ENCODE measurements at regions not wholly inside any gene's neighbourhood (a gene's known extent, or its start where the extent isn't known, plus 50 kb on each side); places are given as distances from the start of the nearest gene placed in this dataset.

DNA sequence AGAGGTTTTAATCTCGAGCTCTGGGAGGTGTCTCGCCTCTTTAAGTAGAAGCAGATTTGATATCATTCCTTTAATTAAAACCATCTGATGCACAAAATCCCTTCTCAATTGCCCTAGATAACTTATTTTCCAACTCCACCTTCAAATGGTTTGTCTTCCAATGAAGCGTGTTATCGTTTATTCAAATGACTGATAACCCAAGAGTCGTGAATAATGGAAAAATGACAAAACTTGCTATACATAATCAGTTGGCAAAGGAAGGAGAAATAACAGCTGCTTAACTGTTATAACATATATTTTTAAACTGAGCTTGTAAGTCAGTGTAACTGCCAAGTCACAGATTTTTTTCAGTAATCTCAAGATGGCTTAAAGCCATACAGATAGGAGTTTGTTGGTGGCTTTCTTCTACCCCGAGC, 144.6 kb downstream of the QPCT start:
- H3K4me3 ChIP-seq (ENCODE audit: low read depth, low read length), result no peak overlapping the region
- TF ChIP-seq, protein P1, sequence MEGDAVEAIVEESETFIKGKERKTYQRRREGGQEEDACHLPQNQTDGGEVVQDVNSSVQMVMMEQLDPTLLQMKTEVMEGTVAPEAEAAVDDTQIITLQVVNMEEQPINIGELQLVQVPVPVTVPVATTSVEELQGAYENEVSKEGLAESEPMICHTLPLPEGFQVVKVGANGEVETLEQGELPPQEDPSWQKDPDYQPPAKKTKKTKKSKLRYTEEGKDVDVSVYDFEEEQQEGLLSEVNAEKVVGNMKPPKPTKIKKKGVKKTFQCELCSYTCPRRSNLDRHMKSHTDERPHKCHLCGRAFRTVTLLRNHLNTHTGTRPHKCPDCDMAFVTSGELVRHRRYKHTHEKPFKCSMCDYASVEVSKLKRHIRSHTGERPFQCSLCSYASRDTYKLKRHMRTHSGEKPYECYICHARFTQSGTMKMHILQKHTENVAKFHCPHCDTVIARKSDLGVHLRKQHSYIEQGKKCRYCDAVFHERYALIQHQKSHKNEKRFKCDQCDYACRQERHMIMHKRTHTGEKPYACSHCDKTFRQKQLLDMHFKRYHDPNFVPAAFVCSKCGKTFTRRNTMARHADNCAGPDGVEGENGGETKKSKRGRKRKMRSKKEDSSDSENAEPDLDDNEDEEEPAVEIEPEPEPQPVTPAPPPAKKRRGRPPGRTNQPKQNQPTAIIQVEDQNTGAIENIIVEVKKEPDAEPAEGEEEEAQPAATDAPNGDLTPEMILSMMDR (IDR thresholded peaks at IDR 0.05; ENCODE audit: insufficient read depth, low read length), result no peak
- DNase-seq (ENCODE audit: low read depth), result peak; percentile 85

DNA sequence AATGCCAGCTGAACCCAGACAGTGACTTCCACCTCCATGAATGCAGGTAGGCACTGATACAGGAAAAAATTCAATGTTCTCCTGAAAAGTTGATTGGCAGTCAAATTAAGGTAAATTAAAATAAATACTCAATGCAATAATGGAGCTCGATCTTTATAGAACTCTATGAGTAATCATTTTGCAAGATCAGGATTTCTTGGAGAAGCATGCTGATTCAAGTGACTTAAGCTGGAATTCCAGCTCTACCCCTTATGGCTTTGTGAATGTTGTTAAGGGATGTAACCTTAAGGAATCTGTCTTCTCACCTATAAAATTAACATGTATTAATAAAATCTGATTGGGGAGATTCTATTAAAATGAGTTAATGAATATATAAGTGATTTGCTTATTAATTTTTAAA, 145.1 kb downstream of the QPCT start:
- TF ChIP-seq, protein P1 (IDR thresholded peaks at IDR 0.05; ENCODE audit: insufficient read depth, low read length), result no peak
- peak; percentile 45 for DNase-seq (ENCODE audit: low read depth)

DNA sequence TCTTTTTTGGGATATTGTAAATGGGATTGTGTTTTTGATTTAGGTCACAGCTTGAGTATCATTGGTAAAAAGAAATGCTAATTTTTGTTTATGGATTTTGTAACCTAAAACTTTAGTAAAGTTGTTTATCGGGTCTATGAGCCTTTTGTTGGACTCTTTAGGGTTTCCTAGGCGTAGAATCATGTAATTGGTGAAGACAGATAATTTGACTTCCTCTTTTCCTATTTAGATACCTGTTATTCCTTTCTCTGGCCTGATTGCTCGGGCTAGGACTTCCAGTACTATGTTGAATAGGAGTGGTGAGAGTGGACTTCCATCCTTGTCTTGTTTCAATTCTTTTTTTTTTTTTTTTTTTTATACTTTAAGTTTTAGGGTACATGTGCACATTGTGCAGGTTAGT, 149.0 kb downstream of the QPCT start:
- no peak for DNase-seq (ENCODE audit: low read depth)
- TF ChIP-seq, protein P1 (IDR thresholded peaks at IDR 0.05; ENCODE audit: insufficient read depth, low read length), result no peak
- H3K4me3 ChIP-seq (ENCODE audit: low read depth, low read length), result no peak overlapping the region

More for the DNA sequence above, 145.1 kb downstream of the QPCT start:
- H3K4me3 ChIP-seq (ENCODE audit: low read depth, low read length), result no peak overlapping the region

DNA sequence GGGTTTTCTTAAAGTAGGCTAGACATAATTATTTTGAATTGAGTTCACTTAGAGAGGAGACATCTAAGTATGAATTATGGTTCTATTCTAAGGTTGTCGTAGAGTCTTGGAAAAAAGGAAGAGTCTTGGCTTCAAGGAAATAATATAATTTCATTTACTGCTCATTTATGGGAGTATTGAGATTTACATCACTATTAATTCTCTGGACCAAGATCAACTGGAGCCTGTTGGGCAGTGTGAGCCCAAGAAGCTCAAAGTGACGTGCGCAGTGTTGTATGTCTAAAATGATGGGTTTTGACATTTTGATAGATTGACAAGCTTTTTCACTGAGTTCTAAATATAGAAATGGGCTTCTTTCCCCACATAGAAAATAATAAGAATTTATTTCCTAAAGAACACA, 154.7 kb downstream of the QPCT start:
- TF ChIP-seq, protein P1 (IDR thresholded peaks at IDR 0.05; ENCODE audit: insufficient read depth, low read length), result no peak
- DNase-seq (ENCODE audit: low read depth), result no peak
- no peak overlapping the region for H3K4me3 ChIP-seq (ENCODE audit: low read depth, low read length)

DNA sequence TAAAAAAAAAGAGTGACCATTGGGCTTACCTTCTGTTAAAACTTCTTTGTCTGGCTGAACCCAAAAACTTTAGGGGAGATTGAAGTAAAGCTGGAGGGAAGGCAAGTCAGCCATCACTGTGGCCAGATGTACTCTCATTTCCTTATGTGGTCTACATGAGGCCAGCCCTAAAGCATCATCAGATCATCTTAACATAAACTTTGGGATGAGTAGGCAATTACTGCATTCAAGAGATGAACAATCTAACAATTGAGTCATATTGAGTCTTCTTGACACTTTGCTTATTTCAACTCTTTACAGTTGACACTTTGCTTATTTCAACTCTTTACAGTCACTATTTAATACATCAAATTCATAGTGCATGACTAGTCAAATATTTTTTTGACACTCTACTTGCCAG, 155.6 kb downstream of the QPCT start:
- TF ChIP-seq, protein P1 (IDR thresholded peaks at IDR 0.05; ENCODE audit: insufficient read depth, low read length), result no peak
- H3K4me3 ChIP-seq (ENCODE audit: low read depth, low read length), result no peak overlapping the region
- DNase-seq (ENCODE audit: low read depth), result no peak

DNA sequence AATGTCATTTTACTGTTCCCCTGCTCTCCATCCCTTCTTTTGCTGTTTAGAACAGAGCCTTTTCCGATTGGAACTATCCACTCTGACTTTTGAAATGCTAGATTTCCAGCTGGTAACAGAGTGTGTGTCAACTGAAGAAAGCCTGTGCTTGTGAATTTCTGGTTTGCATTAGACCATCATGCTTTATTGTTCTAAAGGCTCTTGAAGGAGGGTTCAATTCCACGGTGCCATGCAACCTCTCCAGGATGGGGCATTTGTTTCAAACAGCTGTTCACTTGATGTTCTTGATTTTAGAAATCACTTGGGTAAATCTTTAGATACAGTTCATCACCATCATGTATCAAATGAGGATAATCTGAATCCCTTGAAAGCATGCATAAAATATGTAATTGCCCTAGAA, 156.7 kb downstream of the QPCT start:
- TF ChIP-seq, protein P1 (IDR thresholded peaks at IDR 0.05; ENCODE audit: insufficient read depth, low read length), result no peak
- DNase-seq (ENCODE audit: low read depth), result no peak

DNA sequence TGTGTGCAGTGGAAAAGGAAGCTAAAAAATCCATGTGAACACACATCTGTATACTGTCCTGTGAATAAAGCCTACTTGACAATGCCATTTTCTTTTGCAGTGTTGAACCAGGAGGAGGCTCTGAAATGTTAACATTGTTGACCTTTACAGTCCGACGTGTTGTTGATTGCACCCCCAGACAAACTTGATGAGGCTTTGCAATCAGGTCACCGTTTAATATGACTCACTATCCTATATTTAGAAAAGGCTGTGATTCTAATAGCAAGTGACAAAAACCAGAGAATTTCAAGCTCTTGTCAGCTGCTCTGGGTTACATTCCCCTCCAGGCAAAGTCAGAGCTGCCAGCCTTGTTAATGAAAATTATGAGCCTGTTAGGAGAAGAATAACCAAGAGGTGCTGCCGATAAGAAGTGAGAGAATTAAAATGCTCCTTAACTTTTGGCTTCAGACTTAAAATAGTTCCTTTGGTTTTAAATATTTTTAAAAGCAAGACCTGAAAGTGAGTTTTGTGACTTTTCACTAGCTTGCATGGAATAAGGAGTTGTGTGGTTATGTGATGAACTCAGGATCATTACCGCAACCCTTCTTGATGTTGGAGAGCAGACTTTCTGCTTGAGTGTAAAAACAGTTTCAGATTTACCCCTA, 162.1 kb downstream of the QPCT start:
- TF ChIP-seq, protein P1 (IDR thresholded peaks at IDR 0.05; ENCODE audit: insufficient read depth, low read length), result no peak
- H3K4me3 ChIP-seq (ENCODE audit: low read depth, low read length), result no peak overlapping the region
- peak; percentile 25 for DNase-seq (ENCODE audit: low read depth)

More for the DNA sequence above, 156.7 kb downstream of the QPCT start:
- no peak overlapping the region for H3K4me3 ChIP-seq (ENCODE audit: low read depth, low read length)
